Calu3 (cell line): ENCODE measurements at regions not wholly inside any gene's neighbourhood (a gene's known extent, or its start where the extent isn't known, plus 50 kb on each side); places are given as distances from the start of the nearest gene placed in this dataset.

Experiments
- BruUV-seq: library from RNA; stranded (reverse); fragments of 400-500 nt; replicated peaks from 2 replicates; lab custom pipeline; 2021; lab: Mats Ljungman, UMichigan
- CTCF ChIA-PET: fragments of 300-600 bp; sonication (Branson Sonifier 250); formaldehyde crosslinking; loops from one replicate; lab custom pipeline; 2022; ENCODE audit warnings: antibody characterized with exemption; lab: Charles Lee
- DNase-seq: peaks from one replicate; pipeline ENCODE4 v3.0.0; 2022
- H3K27ac Mint-ChIP-seq: one replicate; pipeline ENCODE4 v1.8.0; 2022; ENCODE audit warnings: mixed read lengths; ENCODE audit not compliant: unreplicated experiment
- H3K27me3 Mint-ChIP-seq: one replicate; pipeline ENCODE4 v1.8.0; 2022; ENCODE audit warnings: mixed read lengths; ENCODE audit not compliant: unreplicated experiment
- H3K36me3 Mint-ChIP-seq: one replicate; pipeline ENCODE4 v1.8.0; 2022; ENCODE audit warnings: mild to moderate bottlenecking, moderate library complexity, mixed read lengths; ENCODE audit not compliant: insufficient read depth, unreplicated experiment
- H3K4me1 Mint-ChIP-seq: one replicate; pipeline ENCODE4 v1.8.0; 2022; ENCODE audit warnings: mild to moderate bottlenecking, low read depth, mixed read lengths; ENCODE audit not compliant: unreplicated experiment
- H3K4me3 Mint-ChIP-seq: one replicate; pipeline ENCODE4 v1.8.0; 2022; ENCODE audit warnings: mild to moderate bottlenecking, low read depth, moderate library complexity, mixed read lengths; ENCODE audit not compliant: unreplicated experiment
- H3K9me3 Mint-ChIP-seq: one replicate; pipeline ENCODE4 v1.8.0; 2022; ENCODE audit warnings: low read depth, mixed read lengths; ENCODE audit not compliant: unreplicated experiment
- CTCF ChIP-seq: fragments of 200-600 bp; IDR thresholded peaks from one replicate; pipeline ENCODE4 v1.8.0; 2022; ENCODE audit warnings: antibody characterized with exemption; ENCODE audit not compliant: unreplicated experiment
- intact Hi-C: fragments of 100-400 bp; cut with micrococcal nuclease; formaldehyde crosslinking; loops from one replicate; pipeline ENCODE4 v1.10.0; 2022; ENCODE audit not compliant: unreplicated experiment

DNA sequence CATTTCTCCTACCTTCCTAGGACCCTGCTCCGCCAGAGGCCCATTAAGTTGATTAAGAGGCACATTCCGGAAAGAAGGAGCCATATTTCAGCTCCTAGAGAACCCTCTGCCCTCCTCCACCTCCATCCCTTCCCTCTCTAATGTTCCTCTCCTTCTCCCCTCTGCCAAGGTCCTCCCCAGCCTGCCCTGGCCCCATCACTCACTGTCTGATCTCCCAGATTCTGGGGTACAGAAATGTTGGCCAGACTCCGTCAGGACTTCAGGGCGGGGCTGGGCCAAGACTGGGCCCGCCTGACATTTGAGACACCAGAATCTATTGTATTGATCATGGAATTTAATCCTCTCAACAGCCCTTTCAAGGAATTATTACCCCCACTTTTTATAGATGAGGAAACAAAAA, 136.1 kb downstream of the TMEM132E start:
- Mint-ChIP-seq H3K27ac (no peak overlapping the region), H3K27me3 (no peaks in the 10 kb centered on the region), H3K9me3 (no peaks in the 10 kb centered on the region), H3K4me3 (no peak overlapping the region), H3K36me3 (peaks cover 7% of the 10 kb centered on the region), H3K4me1 (peaks cover 61% of the 10 kb centered on the region)
- TF ChIP-seq CTCF: no peak
- no peak for DNase-seq
- no TSS peak for BruUV-seq
- intact Hi-C loops: no loop called here
- CTCF ChIA-PET: no interaction called here

DNA sequence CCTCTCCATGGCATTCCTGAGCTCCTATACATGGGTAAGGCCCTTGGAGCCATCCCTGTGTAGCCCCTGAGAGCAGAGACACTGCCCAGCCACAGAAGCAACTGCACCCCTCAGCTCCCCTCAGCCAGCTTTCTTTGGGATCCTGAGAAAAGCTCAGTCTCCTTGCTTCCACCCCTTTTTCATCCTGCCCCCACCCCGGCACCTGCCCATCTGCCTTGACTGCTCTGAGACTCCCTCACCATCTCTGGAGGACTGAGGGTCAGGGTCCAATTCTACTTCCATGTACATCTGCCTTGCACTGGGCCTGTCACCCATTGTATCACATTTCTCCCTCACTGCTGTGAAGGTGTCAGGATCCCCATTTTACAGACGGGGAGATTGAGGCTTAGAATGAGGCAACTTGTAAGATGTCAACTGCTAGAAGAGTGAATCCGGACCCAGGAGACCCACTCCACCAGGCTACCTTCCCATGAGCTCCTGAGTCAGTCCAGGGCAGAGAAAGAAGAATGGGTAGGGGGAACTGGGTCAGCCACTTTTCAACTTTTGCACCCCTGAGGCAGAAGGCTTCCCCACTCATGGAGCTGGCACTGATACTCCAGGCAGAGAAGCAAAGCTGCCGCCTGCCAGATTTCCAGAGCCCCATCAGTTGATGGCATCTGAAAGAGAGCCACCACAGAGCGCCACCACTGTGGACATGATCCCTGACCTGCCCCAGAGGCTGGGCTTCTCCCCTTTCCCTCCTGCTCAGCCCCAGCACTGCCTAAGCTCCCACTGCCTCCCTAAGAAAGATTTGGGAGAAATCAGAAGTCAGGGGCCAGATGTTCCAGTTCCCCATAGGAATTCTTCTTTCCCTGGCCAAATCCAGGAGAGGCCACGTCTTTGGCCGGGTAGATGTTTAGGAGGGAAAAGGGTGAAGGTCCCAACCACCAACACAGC, 135.4 kb downstream of the TMEM132E start:
- H3K27me3 Mint-ChIP-seq: no peaks in the 10 kb centered on the region

DNA sequence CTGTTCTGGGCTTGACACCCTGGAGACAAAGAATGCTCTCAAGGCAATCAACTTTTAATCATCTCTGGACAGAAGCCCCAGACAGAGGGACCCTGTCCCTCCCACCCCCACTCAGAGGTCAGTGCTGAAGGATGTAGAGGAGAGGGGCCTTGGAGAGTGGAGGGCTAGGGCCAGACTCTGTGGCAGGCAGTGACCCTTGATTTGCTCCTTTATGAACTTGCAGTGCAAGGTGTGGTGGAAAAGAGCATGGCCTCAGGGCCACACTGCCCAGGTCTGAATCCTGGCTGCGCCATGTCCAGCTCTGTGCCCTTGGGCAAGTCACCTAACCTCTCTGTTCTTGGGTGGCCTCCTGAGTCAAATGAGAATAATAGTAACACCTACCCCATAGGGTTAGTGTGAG, 134.3 kb downstream of the TMEM132E start:
- BruUV-seq: no TSS peak
- Mint-ChIP-seq H3K27ac (no peak overlapping the region), H3K4me1 (peaks cover 64% of the 10 kb centered on the region), H3K36me3 (no peaks in the 10 kb centered on the region), H3K9me3 (no peaks in the 10 kb centered on the region), H3K4me3 (no peak overlapping the region), H3K27me3 (no peaks in the 10 kb centered on the region)
- CTCF ChIA-PET: no interaction called here
- intact Hi-C loops: no loop called here
- no peak for TF ChIP-seq CTCF
- no peak for DNase-seq

More for the DNA sequence above, 135.4 kb downstream of the TMEM132E start:
- no TSS peak for BruUV-seq
- Mint-ChIP-seq H3K9me3 (no peaks in the 10 kb centered on the region), H3K27ac (no peak overlapping the region), H3K36me3 (peaks cover 4% of the 10 kb centered on the region), H3K4me1 (peaks cover 57% of the 10 kb centered on the region), H3K4me3 (no peak overlapping the region)
- intact Hi-C loops: no loop called here
- CTCF ChIA-PET: no interaction called here
- DNase-seq: no peak
- no peak for TF ChIP-seq CTCF

DNA sequence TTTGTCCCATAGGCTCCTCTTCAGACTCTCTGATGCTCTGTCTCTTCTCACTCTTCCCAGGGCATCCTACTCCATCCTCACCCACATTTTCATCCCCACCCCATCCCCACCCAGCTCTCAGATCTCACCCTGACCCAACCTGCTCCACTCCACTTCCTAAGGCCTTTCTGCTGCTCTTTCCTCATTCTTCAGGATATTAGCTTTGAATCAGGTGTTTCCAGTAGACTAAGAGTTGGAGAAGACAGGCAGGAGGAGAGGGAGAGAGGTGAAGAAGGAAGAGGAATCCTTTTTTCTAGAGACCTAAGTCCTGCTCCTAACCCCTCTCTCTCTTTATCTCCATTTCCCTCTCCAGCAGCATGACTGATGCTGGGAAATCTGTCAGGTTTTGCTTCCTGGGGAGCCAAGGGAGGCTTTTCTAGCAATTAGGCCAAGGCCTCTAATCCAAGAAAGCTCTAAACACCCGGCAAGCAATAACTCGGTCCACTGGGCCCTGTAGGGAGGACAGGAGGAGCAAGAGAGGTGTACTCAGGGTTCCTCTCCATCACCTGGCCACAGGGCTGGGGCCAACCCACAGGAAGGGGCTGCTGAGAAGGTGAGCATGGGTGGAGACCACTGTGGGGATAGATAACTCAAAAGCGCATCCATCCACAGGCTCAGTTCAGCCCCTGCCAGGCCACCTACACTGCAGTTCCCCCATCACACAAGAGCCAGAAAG, 133.3 kb downstream of the TMEM132E start:
- no peak overlapping the region for H3K27ac Mint-ChIP-seq
- H3K27me3 Mint-ChIP-seq: no peaks in the 10 kb centered on the region
- H3K36me3 Mint-ChIP-seq: no peaks in the 10 kb centered on the region
- no peaks in the 10 kb centered on the region for H3K9me3 Mint-ChIP-seq
- H3K4me1 Mint-ChIP-seq: peaks cover 56% of the 10 kb centered on the region
- DNase-seq: no peak
- CTCF ChIA-PET: interaction anchor here (0.6 kb wide), 1 partner anchor 54 kb away, joined by 5 read pairs; no protein-coding TSS in a partner anchor
- no peak overlapping the region for H3K4me3 Mint-ChIP-seq
- intact Hi-C loops: no loop called here
- BruUV-seq: no TSS peak
- no peak for TF ChIP-seq CTCF
